ENCODE measurements at regions not wholly inside any gene's neighbourhood (a gene's known extent, or its start where the extent isn't known, plus 50 kb on each side); places are given as distances from the start of the nearest gene placed in this dataset.

DNA sequence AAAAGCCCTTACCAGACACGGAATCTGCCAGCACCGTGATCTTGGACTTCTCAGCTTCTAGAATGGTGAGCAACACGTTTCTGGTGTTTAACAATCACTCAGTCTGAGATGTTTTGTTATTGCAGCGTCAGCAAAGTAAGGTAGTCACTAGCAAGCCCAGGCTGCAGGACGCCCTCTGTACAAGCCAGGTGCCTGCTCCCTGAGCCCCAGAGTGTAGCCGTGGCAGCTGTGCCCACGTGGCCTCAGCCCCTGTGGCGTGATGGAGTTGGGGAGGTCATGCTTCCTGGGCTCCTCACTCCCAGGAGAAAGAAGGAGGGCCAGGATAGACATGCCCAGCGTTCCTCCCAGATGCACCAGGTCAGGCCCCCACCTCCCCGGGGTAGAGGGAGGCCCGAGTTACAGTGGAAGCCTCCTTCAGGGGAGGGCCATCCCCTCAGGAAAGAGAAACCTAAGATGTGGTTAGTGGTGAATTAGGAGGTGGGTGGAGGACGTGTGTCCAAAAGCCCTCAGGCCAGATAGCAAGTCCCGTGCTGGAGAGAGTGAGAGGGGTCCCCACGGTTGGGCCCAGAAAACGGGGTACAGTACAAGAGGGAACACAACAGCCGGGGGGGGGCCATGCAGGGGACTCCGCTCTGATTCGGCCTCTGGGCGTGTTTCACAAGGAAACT lies 169.6 kb upstream of the SOX1 start:
- no peak for TF ChIP-seq POLR2AphosphoS5 (IDR thresholded peaks at IDR 0.05; ENCODE audit: low read depth, low read length)
- TF ChIP-seq POU2F2 (IDR thresholded peaks at IDR 0.05; ENCODE audit: low read depth, low read length), result no peak
- TF ChIP-seq POLR2A (IDR thresholded peaks at IDR 0.05; ENCODE audit: low read depth, low read length), result no peak

All from GM12891 (cell line).